ENCODE measurements at regions not wholly inside any gene's neighbourhood (a gene's known extent, or its start where the extent isn't known, plus 50 kb on each side); places are given as distances from the start of the nearest gene placed in this dataset.

GRCh38 chr16:86766700-86767099 lies 188.4 kb downstream of the FOXL1 start:
- no peak for TF ChIP-seq CTCF (IDR thresholded peaks at IDR 0.05; ENCODE audit: insufficient read depth, missing control alignments)
- DNase-seq (ENCODE audit: insufficient read length, low spot score) (no peak), FAIRE-seq (no peak)

GRCh38 chr16:86768228-86768791 lies 190.0 kb downstream of the FOXL1 start:
- DNase-seq (ENCODE audit: insufficient read length, low spot score) (no peak), FAIRE-seq (no peak)

GRCh38 chr16:86768999-86769398 lies 190.7 kb downstream of the FOXL1 start:
- no peak for TF ChIP-seq CTCF (IDR thresholded peaks at IDR 0.05; ENCODE audit: insufficient read depth, missing control alignments)
- DNase-seq (ENCODE audit: insufficient read length, low spot score) = no peak

More at GRCh38 chr16:86768228-86768791, 190.0 kb downstream of the FOXL1 start:
- TF ChIP-seq CTCF (IDR thresholded peaks at IDR 0.05; ENCODE audit: insufficient read depth, missing control alignments) = no peak

GRCh38 chr16:86771506-86772460 lies 193.4 kb downstream of the FOXL1 start:
- FAIRE-seq (no peak), DNase-seq (ENCODE audit: insufficient read length, low spot score) (no peak)
- TF ChIP-seq CTCF (IDR thresholded peaks at IDR 0.05; ENCODE audit: insufficient read depth, missing control alignments) = no peak

More at GRCh38 chr16:86768999-86769398, 190.7 kb downstream of the FOXL1 start:
- no peak for FAIRE-seq

- DNase-seq (ENCODE audit: insufficient read length, low spot score) = no peak
- no peak for TF ChIP-seq CTCF (IDR thresholded peaks at IDR 0.05; ENCODE audit: insufficient read depth, missing control alignments)
- no peak for FAIRE-seq
Observed at GRCh38 chr16:86772671-86773353, 194.5 kb downstream of the FOXL1 start.

- no peak for FAIRE-seq
- TF ChIP-seq CTCF (IDR thresholded peaks at IDR 0.05; ENCODE audit: insufficient read depth, missing control alignments) = no peak
Observed at GRCh38 chr16:86773354-86773715, 195.0 kb downstream of the FOXL1 start.

More at GRCh38 chr16:86773354-86773715, 195.0 kb downstream of the FOXL1 start:
- DNase-seq (ENCODE audit: insufficient read length, low spot score) = no peak

All from D721Med (cell line).